ENCODE measurements at regions not wholly inside any gene's neighbourhood (a gene's known extent, or its start where the extent isn't known, plus 50 kb on each side); places are given as distances from the start of the nearest gene placed in this dataset.

- DNase-seq (peak; percentile 63 to 91 (median 84)), ATAC-seq (ENCODE audit: insufficient read depth, low FRiP score) (no peak)
- peaks cover 0 to 28% (median 6%) of the 10 kb centered on the region in 5 donors for H3K4me1 ChIP-seq (ENCODE audit: control insufficient read depth in 5 of 5, insufficient read depth in 5 of 5, low read length in 5 of 5)
- no peak for TF ChIP-seq CTCF (IDR thresholded peaks at IDR 0.05; ENCODE audit: control extremely low read depth, extremely low read depth)
- H3K4me3 ChIP-seq = no peak overlapping the region
- H3K9me3 ChIP-seq (ENCODE audit: control insufficient read depth in 4 of 4, insufficient read depth in 3 of 4, low read length in 3 of 4) = peaks cover 0 to 10% (median 4%) of the 10 kb centered on the region in 4 donors
- no peaks in the 10 kb centered on the region for H3K27me3 ChIP-seq (ENCODE audit: control insufficient read depth in 3 of 3, insufficient read depth in 3 of 3, low read length in 2 of 3)
- H3K27ac ChIP-seq (ENCODE audit: low read depth in 1 of 2, low read length in 1 of 2) = no peak overlapping the region
- no peak overlapping the region for H3K9ac ChIP-seq (ENCODE audit: insufficient read depth in 1 of 2, low read length in 2 of 2)
- H3K36me3 ChIP-seq (ENCODE audit: control insufficient read depth in 4 of 4, insufficient read depth in 4 of 4, low read length in 4 of 4) = no peaks in the 10 kb centered on the region
- WGBS, 2 donors = 39 to 55% methylated on average over 3 of the region's 3 CpGs
Measured at GRCh38 chr14:88934351-88934806, 109.9 kb downstream of the TTC8 start.

GRCh38 chr14:88935083-88935482 is 110.6 kb downstream of the TTC8 start:
- Histone ChIP-seq H3K9ac (ENCODE audit: insufficient read depth in 1 of 2, low read length in 2 of 2) (no peak overlapping the region), H3K27me3 (ENCODE audit: control insufficient read depth in 3 of 3, insufficient read depth in 3 of 3, low read length in 2 of 3) (no peaks in the 10 kb centered on the region), H3K4me3 (no peak overlapping the region), H3K9me3 (ENCODE audit: control insufficient read depth in 4 of 4, insufficient read depth in 3 of 4, low read length in 3 of 4) (peaks cover 0 to 6% (median 1%) of the 10 kb centered on the region in 4 donors), H3K36me3 (ENCODE audit: control insufficient read depth in 4 of 4, insufficient read depth in 4 of 4, low read length in 4 of 4) (no peaks in the 10 kb centered on the region), H3K27ac (ENCODE audit: low read depth in 1 of 2, low read length in 1 of 2) (no peak overlapping the region), H3K4me1 (ENCODE audit: control insufficient read depth in 5 of 5, insufficient read depth in 5 of 5, low read length in 5 of 5) (peaks cover 0 to 28% (median 6%) of the 10 kb centered on the region in 5 donors)
- no peak for DNase-seq
- TF ChIP-seq CTCF (IDR thresholded peaks at IDR 0.05; ENCODE audit: control extremely low read depth, extremely low read depth) = no peak
- ATAC-seq (ENCODE audit: insufficient read depth, low FRiP score) = no peak
- WGBS, 2 donors = 69 to 77% methylated on average over 5 of the region's 5 CpGs

- Histone ChIP-seq H3K27ac (ENCODE audit: low read depth in 1 of 2, low read length in 1 of 2) (no peak overlapping the region), H3K9ac (ENCODE audit: insufficient read depth in 1 of 2, low read length in 2 of 2) (no peak overlapping the region), H3K9me3 (ENCODE audit: control insufficient read depth in 4 of 4, insufficient read depth in 3 of 4, low read length in 3 of 4) (no peaks in the 10 kb centered on the region), H3K4me1 (ENCODE audit: control insufficient read depth in 5 of 5, insufficient read depth in 5 of 5, low read length in 5 of 5) (peaks cover 0 to 19% (median 4%) of the 10 kb centered on the region in 5 donors), H3K27me3 (ENCODE audit: control insufficient read depth in 3 of 3, insufficient read depth in 3 of 3, low read length in 2 of 3) (no peaks in the 10 kb centered on the region), H3K36me3 (ENCODE audit: control insufficient read depth in 4 of 4, insufficient read depth in 4 of 4, low read length in 4 of 4) (no peaks in the 10 kb centered on the region), H3K4me3 (no peak overlapping the region)
- ATAC-seq (ENCODE audit: insufficient read depth, low FRiP score) = no peak
- TF ChIP-seq CTCF (IDR thresholded peaks at IDR 0.05; ENCODE audit: control extremely low read depth, extremely low read depth) = no peak
- WGBS, 2 donors = 90 to 97% methylated on average over 3 of the region's 3 CpGs
- DNase-seq = no peak
Measured at GRCh38 chr14:88937706-88938105, 113.3 kb downstream of the TTC8 start.

- H3K9ac ChIP-seq (ENCODE audit: insufficient read depth in 1 of 2, low read length in 2 of 2) = no peak overlapping the region
- peaks cover 0 to 4% (median 0%) of the 10 kb centered on the region in 4 donors for H3K9me3 ChIP-seq (ENCODE audit: control insufficient read depth in 4 of 4, insufficient read depth in 3 of 4, low read length in 3 of 4)
- no peak overlapping the region for H3K4me3 ChIP-seq
- DNase-seq (no peak), ATAC-seq (ENCODE audit: insufficient read depth, low FRiP score) (no peak)
- no peak for TF ChIP-seq CTCF (IDR thresholded peaks at IDR 0.05; ENCODE audit: control extremely low read depth, extremely low read depth)
- no peaks in the 10 kb centered on the region for H3K27me3 ChIP-seq (ENCODE audit: control insufficient read depth in 3 of 3, insufficient read depth in 3 of 3, low read length in 2 of 3)
- 54 to 65% methylated on average over 3 of the region's 3 CpGs for WGBS, 2 donors
- H3K36me3 ChIP-seq (ENCODE audit: control insufficient read depth in 4 of 4, insufficient read depth in 4 of 4, low read length in 4 of 4) = no peaks in the 10 kb centered on the region
- H3K27ac ChIP-seq (ENCODE audit: low read depth in 1 of 2, low read length in 1 of 2) = no peak overlapping the region
- H3K4me1 ChIP-seq (ENCODE audit: control insufficient read depth in 5 of 5, insufficient read depth in 5 of 5, low read length in 5 of 5) = peaks cover 0 to 7% (median 0%) of the 10 kb centered on the region in 5 donors
Measured at GRCh38 chr14:88940671-88941070, 116.2 kb downstream of the TTC8 start.
